Stimulated activated CD4-positive, alpha-beta T cell treated with anti-CD3 and anti-CD28 coated beads, Interleukin-15, amount 100 ng/mL, for 48 hours (primary cell): ENCODE measurements at regions not wholly inside any gene's neighbourhood (a gene's known extent, or its start where the extent isn't known, plus 50 kb on each side); places are given as distances from the start of the nearest gene placed in this dataset.

Source experiments
- DNase-seq, 2 donors: peaks; one replicate each; pipeline ENCODE4 v3.0.0-alpha.2; 2020; ENCODE audit warnings: low read depth in 2 of 2

- no peak for DNase-seq
Observed at GRCh38 chr13:44212633-44213396, 160.8 kb upstream of the SERP2 start.

- DNase-seq: no peak
Observed at GRCh38 chr13:44218501-44219240, 155.0 kb upstream of the SERP2 start.

- no peak for DNase-seq
Observed at GRCh38 chr13:44219577-44220548, 153.8 kb upstream of the SERP2 start.

GRCh38 chr13:44220948-44221347, 152.7 kb upstream of the SERP2 start:
- no peak for DNase-seq

DNA sequence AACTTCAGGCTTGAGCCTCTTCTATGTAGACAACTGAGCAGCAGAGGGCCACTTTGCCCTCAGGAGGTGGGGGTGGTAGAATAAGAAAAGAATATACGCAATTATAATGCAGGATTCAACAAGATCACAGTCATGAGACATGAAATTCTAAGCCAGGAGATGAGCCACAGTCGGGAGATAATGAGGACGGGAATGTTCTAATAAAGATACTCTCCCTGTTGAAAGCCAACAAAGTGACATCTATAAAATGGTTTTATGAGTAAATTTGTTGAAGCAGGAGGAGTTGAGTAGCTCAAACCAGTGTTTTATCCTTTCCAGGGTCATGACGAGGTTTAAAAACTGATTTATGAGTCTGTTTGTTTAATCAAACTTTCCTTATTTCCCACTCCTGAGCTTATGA, 152.0 kb upstream of the SERP2 start:
- no peak for DNase-seq

DNA sequence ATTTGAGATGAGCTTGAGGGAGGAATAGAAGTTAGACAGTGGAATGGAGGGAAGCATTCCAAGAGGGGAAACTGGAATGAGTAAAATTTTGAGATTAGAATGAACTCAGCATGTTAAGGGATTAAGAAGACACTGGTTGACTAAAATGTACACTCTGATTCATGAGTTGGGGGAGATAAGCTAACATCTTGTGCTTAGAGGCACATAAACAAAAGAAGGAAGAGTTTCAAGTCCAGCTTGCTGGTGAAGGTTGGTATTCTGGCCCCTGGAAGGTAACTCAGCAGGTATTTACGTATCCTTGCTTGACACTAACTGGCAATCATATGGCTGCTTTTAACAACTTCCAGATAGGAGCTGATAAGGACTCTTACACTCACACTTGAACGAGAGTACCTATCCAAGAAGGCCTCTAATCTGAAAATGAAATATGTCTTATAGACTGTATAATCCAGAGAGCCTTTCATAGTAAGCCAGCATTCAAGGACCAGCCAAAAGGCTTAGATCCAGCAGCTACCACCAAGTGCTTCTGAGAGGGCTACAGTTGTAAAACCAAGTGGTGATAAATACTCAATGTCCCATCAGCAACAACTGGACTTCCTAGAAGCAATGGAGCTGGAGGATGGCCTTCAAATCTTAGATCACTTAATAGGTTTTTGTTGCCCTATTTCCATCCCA, 149.7 kb upstream of the SERP2 start:
- no peak for DNase-seq

- DNase-seq: no peak
Observed at GRCh38 chr13:44224450-44225149, 149.0 kb upstream of the SERP2 start.

DNA sequence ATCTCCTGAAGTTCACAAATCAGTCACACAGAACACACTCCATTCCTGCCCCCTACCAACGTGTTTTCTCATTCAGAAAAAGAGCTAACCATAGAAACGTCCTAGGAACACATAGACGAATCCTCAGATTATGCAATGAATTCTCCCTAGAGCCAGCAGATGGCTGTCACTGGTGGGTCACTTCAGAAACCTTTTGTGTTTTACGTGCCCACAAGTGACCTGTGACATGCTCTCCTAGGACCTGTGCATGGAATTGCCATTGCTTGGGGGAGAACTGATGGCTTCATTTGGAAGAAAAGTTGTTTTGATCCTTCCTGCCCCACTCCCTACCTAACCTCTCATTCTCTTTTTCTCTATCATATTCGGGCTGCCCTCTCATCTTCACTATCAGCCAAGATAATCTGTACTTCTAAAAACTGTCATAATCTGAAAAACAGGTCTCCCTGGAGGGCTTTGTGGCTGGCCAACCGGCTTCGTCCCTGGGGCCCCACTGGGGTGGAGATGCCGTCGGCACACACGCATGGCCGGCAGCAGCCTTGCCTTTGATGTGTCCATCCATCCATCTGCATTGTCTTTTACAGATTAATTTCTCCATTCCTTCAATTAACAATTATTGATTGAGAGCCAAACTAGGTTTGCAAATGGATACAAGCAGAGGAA, 144.1 kb upstream of the SERP2 start:
- DNase-seq: no peak

- no peak for DNase-seq
Observed at GRCh38 chr13:44230071-44230470, 143.6 kb upstream of the SERP2 start.

- no peak for DNase-seq
Observed at GRCh38 chr13:44230736-44231135, 142.9 kb upstream of the SERP2 start.

DNA sequence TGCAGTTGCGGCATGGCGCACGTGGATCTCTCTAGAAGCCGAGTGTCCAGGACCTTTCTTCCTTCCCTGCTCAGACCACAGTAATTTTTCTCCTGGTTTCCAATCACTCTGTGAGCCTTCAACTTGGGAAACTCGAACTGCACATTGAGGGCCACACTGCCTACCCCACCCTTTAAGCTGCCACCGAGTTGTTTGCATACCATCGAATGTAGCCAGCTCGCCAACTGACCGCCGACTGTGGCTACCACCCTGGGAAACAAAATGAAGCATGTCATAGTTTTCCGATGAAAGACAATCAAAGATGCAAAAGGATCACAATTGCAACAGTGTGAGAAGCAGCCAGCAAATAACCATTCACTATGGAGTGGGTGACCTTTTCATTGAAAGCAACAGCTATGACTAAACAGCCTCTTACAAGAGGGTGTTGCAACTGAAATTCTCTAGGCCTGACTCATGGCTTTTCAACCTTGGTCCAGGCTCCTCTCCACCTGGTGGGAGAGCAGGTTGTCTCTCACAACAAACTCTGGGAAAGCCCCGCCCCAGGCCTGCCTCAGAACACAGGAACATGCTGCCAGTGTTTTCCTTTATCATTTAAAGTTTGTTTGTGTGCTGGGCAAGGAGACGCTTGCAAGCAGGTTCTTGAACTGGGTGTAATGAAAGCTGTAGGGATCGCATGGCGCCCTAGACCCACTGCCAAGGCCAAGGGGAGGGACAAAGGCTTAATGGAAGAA, 141.7 kb upstream of the SERP2 start:
- peak in 1 of 2 donors; percentile 10 for DNase-seq

- DNase-seq: no peak
Observed at GRCh38 chr13:44232774-44233173, 140.8 kb upstream of the SERP2 start.

DNA sequence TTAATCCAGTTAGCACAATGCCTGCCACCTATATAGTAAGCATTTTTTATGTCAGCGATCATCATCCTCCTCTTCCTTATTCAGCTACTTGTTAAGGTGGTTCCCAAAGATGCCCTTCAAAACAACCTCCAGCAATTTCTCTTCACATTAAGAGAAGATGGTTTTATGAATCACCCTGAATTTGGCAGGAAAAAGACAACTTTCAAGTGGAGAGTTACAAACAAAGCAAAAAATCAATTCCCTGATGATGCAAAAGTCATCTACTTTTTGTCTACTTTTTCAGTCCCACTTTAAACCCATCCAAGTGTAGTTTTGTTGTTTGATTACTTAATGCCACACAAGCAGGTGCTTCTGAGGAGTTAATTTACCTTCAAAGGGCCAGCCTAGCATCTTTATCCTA, 139.1 kb upstream of the SERP2 start:
- no peak for DNase-seq

- no peak for DNase-seq
Observed at GRCh38 chr13:44236370-44236769, 137.3 kb upstream of the SERP2 start.

DNA sequence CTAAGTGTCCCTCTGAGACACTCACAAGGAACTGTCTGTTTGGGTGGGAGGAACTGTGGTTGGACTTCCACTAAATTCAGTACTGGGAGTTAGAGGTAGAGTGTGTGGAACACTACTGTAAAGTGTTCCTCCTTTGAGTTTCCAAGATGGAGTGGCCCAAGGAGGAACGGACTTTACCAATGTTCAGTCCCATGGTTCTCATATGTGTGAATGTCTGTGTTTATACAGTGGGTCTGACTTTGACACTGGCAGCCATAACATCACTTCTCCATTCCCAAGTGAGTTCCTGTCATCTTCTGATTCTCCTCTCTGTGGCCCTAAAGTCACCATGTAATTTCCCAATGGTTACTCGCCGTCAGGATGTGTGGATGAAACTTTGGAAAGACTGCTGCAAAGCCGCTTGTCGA, 136.8 kb upstream of the SERP2 start:
- DNase-seq: no peak

- no peak for DNase-seq
Observed at GRCh38 chr13:44237276-44237767, 136.3 kb upstream of the SERP2 start.

- no peak for DNase-seq
Observed at GRCh38 chr13:44237881-44238421, 135.7 kb upstream of the SERP2 start.

GRCh38 chr13:44240611-44241145, 132.9 kb upstream of the SERP2 start:
- DNase-seq: no peak

DNA sequence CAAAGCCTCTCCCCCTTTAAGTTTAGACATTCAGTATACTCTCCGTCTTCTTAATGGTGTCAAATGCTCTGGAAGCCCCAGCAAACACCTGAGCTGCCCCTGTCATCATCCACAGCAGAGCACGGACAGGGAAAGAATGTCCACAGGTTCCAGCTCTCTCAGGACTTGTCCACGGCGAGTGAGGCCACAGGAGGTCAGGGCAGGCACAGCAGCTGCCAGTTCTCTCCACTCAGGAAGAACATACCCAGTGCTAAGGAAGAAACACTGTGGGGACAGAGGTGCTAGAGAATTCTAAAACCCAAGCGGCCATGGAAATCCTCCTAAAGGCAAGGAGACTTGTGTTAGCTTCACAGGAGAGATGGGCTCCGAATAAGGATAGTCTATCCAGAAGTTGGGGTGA, 132.0 kb upstream of the SERP2 start:
- no peak for DNase-seq
